ENCODE measurements at regions not wholly inside any gene's neighbourhood (a gene's known extent, or its start where the extent isn't known, plus 50 kb on each side); places are given as distances from the start of the nearest gene placed in this dataset.

- in situ Hi-C loops (cut with HindIII; ENCODE audit: low sequenced_read_pairs), result no loop called here
Observed at GRCh38 chr1:56019922-56020321, 559.4 kb downstream of the PLPP3 start.

GRCh38 chr1:56019472-56019871 is 559.9 kb downstream of the PLPP3 start:
- in situ Hi-C loops (cut with HindIII; ENCODE audit: low sequenced_read_pairs), result no loop called here

- in situ Hi-C loops (cut with HindIII; ENCODE audit: low sequenced_read_pairs), result no loop called here
Observed at GRCh38 chr1:56017336-56017735, 562.0 kb downstream of the PLPP3 start.

GRCh38 chr1:56003846-56004245 is 575.5 kb downstream of the PLPP3 start:
- in situ Hi-C loops (cut with HindIII; ENCODE audit: low sequenced_read_pairs), result no loop called here

GRCh38 chr1:56002231-56002630 is 577.1 kb downstream of the PLPP3 start:
- in situ Hi-C loops (cut with HindIII; ENCODE audit: low sequenced_read_pairs), result no loop called here

GRCh38 chr1:56000424-56000823 is 578.9 kb downstream of the PLPP3 start:
- in situ Hi-C loops (cut with HindIII; ENCODE audit: low sequenced_read_pairs), result no loop called here

GRCh38 chr1:55997536-55997935 is 581.8 kb downstream of the PLPP3 start:
- in situ Hi-C loops (cut with HindIII; ENCODE audit: low sequenced_read_pairs), result no loop called here

GRCh38 chr1:55993646-55994318 is 585.6 kb downstream of the PLPP3 start:
- in situ Hi-C loops (cut with HindIII; ENCODE audit: low sequenced_read_pairs), result no loop called here

GRCh38 chr1:55990007-55990406 is 589.4 kb downstream of the PLPP3 start:
- in situ Hi-C loops (cut with HindIII; ENCODE audit: low sequenced_read_pairs), result no loop called here

- in situ Hi-C loops (cut with HindIII; ENCODE audit: low sequenced_read_pairs), result no loop called here
Observed at GRCh38 chr1:55988963-55989452, 590.4 kb downstream of the PLPP3 start.

- in situ Hi-C loops (cut with HindIII; ENCODE audit: low sequenced_read_pairs), result no loop called here
Observed at GRCh38 chr1:55987491-55988249, 591.7 kb downstream of the PLPP3 start.

GRCh38 chr1:55986003-55986402 is 593.4 kb downstream of the PLPP3 start:
- in situ Hi-C loops (cut with HindIII; ENCODE audit: low sequenced_read_pairs), result no loop called here

GRCh38 chr1:55981010-55981650 is 598.2 kb downstream of the PLPP3 start:
- in situ Hi-C loops (cut with HindIII; ENCODE audit: low sequenced_read_pairs), result no loop called here

- in situ Hi-C loops (cut with HindIII; ENCODE audit: low sequenced_read_pairs), result no loop called here
Observed at GRCh38 chr1:55980582-55980981, 598.8 kb downstream of the PLPP3 start.

GRCh38 chr1:55974714-55975441 is 604.5 kb downstream of the PLPP3 start:
- in situ Hi-C loops (cut with HindIII; ENCODE audit: low sequenced_read_pairs), result no loop called here

- in situ Hi-C loops (cut with HindIII; ENCODE audit: low sequenced_read_pairs), result no loop called here
Observed at GRCh38 chr1:55970526-55971110, 608.7 kb downstream of the PLPP3 start.

GRCh38 chr1:55969322-55969721 is 610.0 kb downstream of the PLPP3 start:
- in situ Hi-C loops (cut with HindIII; ENCODE audit: low sequenced_read_pairs), result no loop called here

GRCh38 chr1:55968661-55969060 is 610.7 kb downstream of the PLPP3 start:
- in situ Hi-C loops (cut with HindIII; ENCODE audit: low sequenced_read_pairs), result no loop called here

GRCh38 chr1:55965981-55966461 is 613.3 kb downstream of the PLPP3 start:
- in situ Hi-C loops (cut with HindIII; ENCODE audit: low sequenced_read_pairs), result no loop called here

- in situ Hi-C loops (cut with HindIII; ENCODE audit: low sequenced_read_pairs), result no loop called here
Observed at GRCh38 chr1:55962472-55962871, 616.9 kb downstream of the PLPP3 start.

GRCh38 chr1:55959136-55959548 is 620.2 kb downstream of the PLPP3 start:
- in situ Hi-C loops (cut with HindIII; ENCODE audit: low sequenced_read_pairs), result no loop called here

All from endothelial cell of hepatic sinusoid (primary cell).